ENCODE measurements at regions not wholly inside any gene's neighbourhood (a gene's known extent, or its start where the extent isn't known, plus 50 kb on each side); places are given as distances from the start of the nearest gene placed in this dataset.

DNA sequence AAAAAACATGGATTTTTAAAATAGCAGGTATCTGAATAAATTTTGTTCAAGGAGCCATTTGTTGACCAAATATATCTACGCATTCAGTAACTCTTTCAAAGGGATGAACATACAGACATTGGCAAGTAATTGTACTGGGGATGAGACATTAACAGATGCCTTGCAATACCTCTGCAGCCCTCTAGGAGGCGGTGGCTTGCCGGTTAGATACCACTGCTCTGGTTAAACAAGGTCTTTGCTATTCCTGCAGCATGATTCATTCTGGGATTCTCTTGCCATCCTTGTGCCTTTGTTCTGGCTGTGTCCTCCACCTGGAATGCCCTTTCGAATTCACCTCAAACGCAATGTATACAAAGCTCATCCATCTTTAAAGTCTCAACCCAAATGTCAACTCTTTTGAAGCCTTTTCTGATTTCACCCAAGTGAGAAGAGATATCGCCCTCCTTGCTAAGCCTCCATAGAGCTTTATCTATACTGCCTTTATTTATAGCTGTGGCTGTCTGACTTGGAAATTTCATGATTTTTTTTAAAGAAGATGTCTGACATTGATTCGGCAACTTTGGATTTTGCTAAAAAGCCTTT is 131.0 kb upstream of the SRRM4 start:
- TF ChIP-seq, protein P1, sequence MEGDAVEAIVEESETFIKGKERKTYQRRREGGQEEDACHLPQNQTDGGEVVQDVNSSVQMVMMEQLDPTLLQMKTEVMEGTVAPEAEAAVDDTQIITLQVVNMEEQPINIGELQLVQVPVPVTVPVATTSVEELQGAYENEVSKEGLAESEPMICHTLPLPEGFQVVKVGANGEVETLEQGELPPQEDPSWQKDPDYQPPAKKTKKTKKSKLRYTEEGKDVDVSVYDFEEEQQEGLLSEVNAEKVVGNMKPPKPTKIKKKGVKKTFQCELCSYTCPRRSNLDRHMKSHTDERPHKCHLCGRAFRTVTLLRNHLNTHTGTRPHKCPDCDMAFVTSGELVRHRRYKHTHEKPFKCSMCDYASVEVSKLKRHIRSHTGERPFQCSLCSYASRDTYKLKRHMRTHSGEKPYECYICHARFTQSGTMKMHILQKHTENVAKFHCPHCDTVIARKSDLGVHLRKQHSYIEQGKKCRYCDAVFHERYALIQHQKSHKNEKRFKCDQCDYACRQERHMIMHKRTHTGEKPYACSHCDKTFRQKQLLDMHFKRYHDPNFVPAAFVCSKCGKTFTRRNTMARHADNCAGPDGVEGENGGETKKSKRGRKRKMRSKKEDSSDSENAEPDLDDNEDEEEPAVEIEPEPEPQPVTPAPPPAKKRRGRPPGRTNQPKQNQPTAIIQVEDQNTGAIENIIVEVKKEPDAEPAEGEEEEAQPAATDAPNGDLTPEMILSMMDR (IDR thresholded peaks at IDR 0.05; ENCODE audit: unreplicated experiment), result peak; percentile 72
- no peak overlapping the region for H3K27ac Mint-ChIP-seq (ENCODE audit: unreplicated experiment)
- no TSS peak for BruUV-seq (replicated peaks)
- no peak overlapping the region for H3K4me3 Mint-ChIP-seq (ENCODE audit: low read depth, unreplicated experiment)
- H3K9me3 Mint-ChIP-seq (ENCODE audit: low read depth, unreplicated experiment), result peaks cover 6% of the 10 kb centered on the region
- no peaks in the 10 kb centered on the region for H3K36me3 Mint-ChIP-seq (ENCODE audit: insufficient read depth, unreplicated experiment)
- H3K27me3 Mint-ChIP-seq (ENCODE audit: unreplicated experiment), result peaks cover 26% of the 10 kb centered on the region
- CTCF ChIA-PET, result no interaction called here
- peak; percentile 36 for DNase-seq
- intact Hi-C loops (cut with micrococcal nuclease; ENCODE audit: unreplicated experiment), result no loop called here
- no peaks in the 10 kb centered on the region for H3K4me1 Mint-ChIP-seq (ENCODE audit: low read depth, unreplicated experiment)

DNA sequence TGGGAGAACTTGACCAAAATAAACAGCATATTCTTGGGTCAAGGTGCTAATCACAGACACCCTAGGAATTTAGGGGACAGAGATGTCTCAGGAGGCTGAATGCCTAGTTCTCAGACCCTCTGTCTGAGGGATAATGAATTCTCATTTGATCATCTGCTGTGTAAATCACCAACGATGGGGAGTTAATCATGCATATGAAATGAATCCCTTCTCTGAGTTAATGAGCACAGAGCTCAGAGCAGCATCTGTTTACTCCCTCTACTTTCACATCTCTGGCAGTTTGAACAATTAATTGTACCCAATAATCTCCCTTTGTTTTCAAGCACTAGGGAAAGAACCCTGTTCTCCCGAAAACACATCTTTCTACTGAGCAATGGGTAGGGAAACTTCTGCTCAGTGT is 129.4 kb upstream of the SRRM4 start:
- CTCF ChIA-PET, result no interaction called here
- H3K36me3 Mint-ChIP-seq (ENCODE audit: insufficient read depth, unreplicated experiment), result no peaks in the 10 kb centered on the region
- intact Hi-C loops (cut with micrococcal nuclease; ENCODE audit: unreplicated experiment), result no loop called here
- no peak for DNase-seq
- TF ChIP-seq, protein P1 (IDR thresholded peaks at IDR 0.05; ENCODE audit: unreplicated experiment), result no peak
- BruUV-seq (replicated peaks), result no TSS peak
- H3K27me3 Mint-ChIP-seq (ENCODE audit: unreplicated experiment), result peaks cover 19% of the 10 kb centered on the region
- no peak overlapping the region for H3K27ac Mint-ChIP-seq (ENCODE audit: unreplicated experiment)
- H3K4me1 Mint-ChIP-seq (ENCODE audit: low read depth, unreplicated experiment), result no peaks in the 10 kb centered on the region
- H3K4me3 Mint-ChIP-seq (ENCODE audit: low read depth, unreplicated experiment), result no peak overlapping the region
- peaks cover 2% of the 10 kb centered on the region for H3K9me3 Mint-ChIP-seq (ENCODE audit: low read depth, unreplicated experiment)

DNA sequence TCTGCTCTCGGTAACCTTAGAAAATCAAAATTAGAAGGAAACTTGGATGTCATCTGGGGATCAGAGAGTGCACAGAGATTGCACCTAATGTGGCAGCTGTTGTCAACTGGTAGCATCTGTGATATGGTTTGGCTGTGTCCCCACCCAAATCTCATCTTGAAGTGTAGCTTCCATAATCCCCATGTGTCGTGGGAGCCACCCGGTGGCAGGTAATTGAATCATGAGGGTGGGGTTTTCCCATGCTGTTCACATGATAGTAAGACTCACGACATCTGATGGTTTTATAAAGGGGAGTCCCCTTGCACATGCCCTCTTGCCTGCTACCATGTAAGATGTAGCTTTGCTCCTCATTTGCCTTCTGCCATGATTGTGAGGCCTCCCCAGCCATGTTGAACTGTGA is 127.7 kb upstream of the SRRM4 start:
- DNase-seq, result no peak
- no TSS peak for BruUV-seq (replicated peaks)
- CTCF ChIA-PET, result no interaction called here

DNA sequence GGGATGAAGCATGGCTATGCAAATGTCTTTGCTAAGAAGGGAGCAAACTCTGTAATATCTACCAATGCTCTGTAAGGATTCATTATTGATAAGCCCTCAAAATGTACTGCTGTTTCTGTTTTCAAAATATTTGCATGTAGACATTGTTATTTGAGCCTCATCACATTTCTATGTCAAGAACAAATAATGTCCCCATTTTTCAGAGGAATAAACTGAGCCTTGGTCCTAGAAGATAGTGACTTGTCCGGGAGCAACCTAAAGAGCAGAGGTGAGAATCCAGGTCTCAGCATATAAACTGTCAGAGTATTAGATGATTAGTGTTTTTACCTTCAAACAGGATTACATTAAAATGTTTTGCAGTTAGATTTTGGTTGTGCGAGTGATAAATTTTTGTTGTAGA is 125.5 kb upstream of the SRRM4 start:
- no peak overlapping the region for H3K4me3 Mint-ChIP-seq (ENCODE audit: low read depth, unreplicated experiment)
- DNase-seq, result no peak
- no TSS peak for BruUV-seq (replicated peaks)
- no peaks in the 10 kb centered on the region for H3K4me1 Mint-ChIP-seq (ENCODE audit: low read depth, unreplicated experiment)
- peaks cover 34% of the 10 kb centered on the region for H3K27me3 Mint-ChIP-seq (ENCODE audit: unreplicated experiment)
- intact Hi-C loops (cut with micrococcal nuclease; ENCODE audit: unreplicated experiment), result no loop called here
- TF ChIP-seq, protein P1 (IDR thresholded peaks at IDR 0.05; ENCODE audit: unreplicated experiment), result no peak
- H3K36me3 Mint-ChIP-seq (ENCODE audit: insufficient read depth, unreplicated experiment), result no peaks in the 10 kb centered on the region
- H3K27ac Mint-ChIP-seq (ENCODE audit: unreplicated experiment), result no peak overlapping the region
- peaks cover 2% of the 10 kb centered on the region for H3K9me3 Mint-ChIP-seq (ENCODE audit: low read depth, unreplicated experiment)
- CTCF ChIA-PET, result no interaction called here

More for the DNA sequence above, 127.7 kb upstream of the SRRM4 start:
- peaks cover 34% of the 10 kb centered on the region for H3K27me3 Mint-ChIP-seq (ENCODE audit: unreplicated experiment)
- peaks cover 2% of the 10 kb centered on the region for H3K9me3 Mint-ChIP-seq (ENCODE audit: low read depth, unreplicated experiment)
- TF ChIP-seq, protein P1 (IDR thresholded peaks at IDR 0.05; ENCODE audit: unreplicated experiment), result no peak
- H3K4me1 Mint-ChIP-seq (ENCODE audit: low read depth, unreplicated experiment), result no peaks in the 10 kb centered on the region
- no peak overlapping the region for H3K4me3 Mint-ChIP-seq (ENCODE audit: low read depth, unreplicated experiment)
- intact Hi-C loops (cut with micrococcal nuclease; ENCODE audit: unreplicated experiment), result no loop called here
- H3K27ac Mint-ChIP-seq (ENCODE audit: unreplicated experiment), result no peak overlapping the region
- H3K36me3 Mint-ChIP-seq (ENCODE audit: insufficient read depth, unreplicated experiment), result no peaks in the 10 kb centered on the region

Measured in Calu3 (cell line).